Caco-2 (cell line): ENCODE measurements at regions not wholly inside any gene's neighbourhood (a gene's known extent, or its start where the extent isn't known, plus 50 kb on each side); places are given as distances from the start of the nearest gene placed in this dataset.

Experiments
- BruUV-seq: library from RNA; stranded (reverse); fragments of 400-500 nt; replicated peaks from 2 replicates; lab custom pipeline; 2021; lab: Mats Ljungman, UMichigan
- CTCF ChIA-PET: fragments of 300-600 bp; sonication (Branson Sonifier 250); formaldehyde crosslinking; loops from one replicate; lab custom pipeline; 2022; ENCODE audit warnings: antibody characterized with exemption; lab: Charles Lee
- POLR2A ChIA-PET: fragments of 300-600 bp; sonication (Branson Sonifier 250); formaldehyde crosslinking; loops from one replicate; lab custom pipeline; 2022; ENCODE audit warnings: antibody characterized with exemption; lab: Charles Lee
- DNase-seq, 2 experiments: peaks; one replicate each; pipeline versions ENCODE4 v3.0.0 to v3.0.0-alpha.2; 2020 to 2022
- H3K27me3 ChIP-seq: replicated peaks from 2 replicates; pipeline ENCODE4 v1.6.0; 2011; ENCODE audit warnings: low read length; ENCODE audit not compliant: control insufficient read depth, insufficient read depth
- H3K36me3 ChIP-seq: 2 replicates; pipeline ENCODE4 v1.5.1; 2011; ENCODE audit warnings: low read length; ENCODE audit not compliant: control insufficient read depth, insufficient read depth
- H3K4me1 ChIP-seq: fragments of 250-450 bp; sonication (Bioruptor Pico); 2 replicates; pipeline ENCODE4 v1.5.1; 2020; ENCODE audit warnings: mild to moderate bottlenecking
- H3K4me3 ChIP-seq: 2 replicates; pipeline ENCODE4 v1.5.1; 2011; ENCODE audit warnings: low read depth, mild to moderate bottlenecking, control low read depth, low read length
- H3K9me3 ChIP-seq: fragments of 250-450 bp; sonication (Bioruptor Pico); 2 replicates; pipeline ENCODE4 v1.5.1; 2020; ENCODE audit warnings: mild to moderate bottlenecking, moderate library complexity
- H3K27ac Mint-ChIP-seq: one replicate; pipeline ENCODE4 v1.8.0; 2022; ENCODE audit warnings: mixed read lengths; ENCODE audit not compliant: unreplicated experiment
- H3K27me3 Mint-ChIP-seq: one replicate; pipeline ENCODE4 v1.8.0; 2022; ENCODE audit warnings: mixed read lengths; ENCODE audit not compliant: insufficient read depth, unreplicated experiment
- H3K36me3 Mint-ChIP-seq: one replicate; pipeline ENCODE4 v1.8.0; 2022; ENCODE audit warnings: mild to moderate bottlenecking, mixed read lengths; ENCODE audit not compliant: insufficient read depth, unreplicated experiment
- H3K4me1 Mint-ChIP-seq: one replicate; pipeline ENCODE4 v1.8.0; 2022; ENCODE audit warnings: low read depth, mixed read lengths; ENCODE audit not compliant: unreplicated experiment
- H3K4me3 Mint-ChIP-seq: one replicate; pipeline ENCODE4 v1.8.0; 2022; ENCODE audit warnings: mild to moderate bottlenecking, moderate library complexity, mixed read lengths; ENCODE audit not compliant: unreplicated experiment
- H3K9me3 Mint-ChIP-seq: one replicate; pipeline ENCODE4 v1.8.0; 2022; ENCODE audit warnings: mixed read lengths; ENCODE audit not compliant: unreplicated experiment
- intact Hi-C: fragments of 100-400 bp; cut with micrococcal nuclease; formaldehyde crosslinking; loops from one replicate; pipeline ENCODE4 v1.10.0; 2022; ENCODE audit not compliant: unreplicated experiment
- TF ChIP-seq, protein P1 (sequence below), 2 experiments: fragments of 200-600 bp in 1 of 2; IDR thresholded peaks; 1 replicate in 1 of 2; 2 replicates in 1 of 2; pipeline versions ENCODE4 v1.5.1 to v1.8.0; 2011 to 2022; ENCODE audit warnings: antibody characterized with exemption in 1 of 2, control low read depth in 1 of 2, inconsistent platforms in 1 of 2, low read depth in 1 of 2, low read length in 1 of 2, mild to moderate bottlenecking in 1 of 2, moderate library complexity in 1 of 2; ENCODE audit not compliant: insufficient read depth in 1 of 2, severe bottlenecking in 1 of 2, unreplicated experiment in 1 of 2

DNA sequence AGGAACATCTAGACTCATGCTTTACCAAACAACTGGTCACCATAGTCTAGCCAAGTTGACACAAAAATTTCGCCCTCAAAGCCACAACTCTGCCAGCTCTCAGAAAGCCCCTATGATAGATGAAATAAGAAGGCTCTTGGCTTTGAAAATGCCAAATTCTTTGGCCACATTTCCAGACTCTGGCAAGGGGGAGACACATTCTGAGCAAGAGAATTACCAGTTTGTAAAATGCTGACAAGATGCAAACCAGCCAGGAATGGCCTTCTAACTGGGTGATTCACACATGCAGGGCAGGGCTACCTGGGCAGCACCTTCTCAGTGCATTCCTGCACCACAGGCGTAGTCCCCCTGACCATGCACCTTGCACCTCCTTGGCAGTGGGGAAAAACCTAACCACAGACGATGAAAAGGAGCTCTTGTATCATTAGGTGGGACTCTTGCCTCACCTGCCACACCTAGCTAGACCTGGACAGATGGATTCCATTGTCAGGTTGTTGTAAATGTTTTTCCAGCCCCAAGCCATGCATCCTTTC lies 77.4 kb upstream of the CPEB2 start:
- no TSS peak for BruUV-seq

GRCh38 chr4:14925471-14925870 lies 76.8 kb upstream of the CPEB2 start:
- Mint-ChIP-seq H3K27me3 (no peaks in the 10 kb centered on the region), H3K9me3 (no peaks in the 10 kb centered on the region), H3K4me3 (no peak overlapping the region), H3K4me1 (no peaks in the 10 kb centered on the region), H3K27ac (no peak overlapping the region), H3K36me3 (no peaks in the 10 kb centered on the region)
- no TSS peak for BruUV-seq
- no peak for DNase-seq
- H3K27me3 ChIP-seq: no peaks in the 10 kb centered on the region
- TF ChIP-seq, protein P1, sequence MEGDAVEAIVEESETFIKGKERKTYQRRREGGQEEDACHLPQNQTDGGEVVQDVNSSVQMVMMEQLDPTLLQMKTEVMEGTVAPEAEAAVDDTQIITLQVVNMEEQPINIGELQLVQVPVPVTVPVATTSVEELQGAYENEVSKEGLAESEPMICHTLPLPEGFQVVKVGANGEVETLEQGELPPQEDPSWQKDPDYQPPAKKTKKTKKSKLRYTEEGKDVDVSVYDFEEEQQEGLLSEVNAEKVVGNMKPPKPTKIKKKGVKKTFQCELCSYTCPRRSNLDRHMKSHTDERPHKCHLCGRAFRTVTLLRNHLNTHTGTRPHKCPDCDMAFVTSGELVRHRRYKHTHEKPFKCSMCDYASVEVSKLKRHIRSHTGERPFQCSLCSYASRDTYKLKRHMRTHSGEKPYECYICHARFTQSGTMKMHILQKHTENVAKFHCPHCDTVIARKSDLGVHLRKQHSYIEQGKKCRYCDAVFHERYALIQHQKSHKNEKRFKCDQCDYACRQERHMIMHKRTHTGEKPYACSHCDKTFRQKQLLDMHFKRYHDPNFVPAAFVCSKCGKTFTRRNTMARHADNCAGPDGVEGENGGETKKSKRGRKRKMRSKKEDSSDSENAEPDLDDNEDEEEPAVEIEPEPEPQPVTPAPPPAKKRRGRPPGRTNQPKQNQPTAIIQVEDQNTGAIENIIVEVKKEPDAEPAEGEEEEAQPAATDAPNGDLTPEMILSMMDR (IDR thresholded peaks at IDR 0.05; ENCODE audit: insufficient read depth in 1 of 2, low read depth in 1 of 2, low read length in 1 of 2, severe bottlenecking in 1 of 2, unreplicated experiment in 1 of 2): no peak
- no peaks in the 10 kb centered on the region for H3K4me1 ChIP-seq
- CTCF ChIA-PET: no interaction called here
- intact Hi-C loops: no loop called here
- H3K36me3 ChIP-seq: no peaks in the 10 kb centered on the region
- POLR2A ChIA-PET: no interaction called here
- no peak overlapping the region for H3K4me3 ChIP-seq
- no peaks in the 10 kb centered on the region for H3K9me3 ChIP-seq

More for the DNA sequence above, 77.4 kb upstream of the CPEB2 start:
- H3K27me3 Mint-ChIP-seq: no peaks in the 10 kb centered on the region
- H3K36me3 Mint-ChIP-seq: no peaks in the 10 kb centered on the region
- ChIA-PET CTCF (no interaction called here), POLR2A (no interaction called here)
- intact Hi-C loops: no loop called here
- Histone ChIP-seq H3K27me3 (no peaks in the 10 kb centered on the region), H3K36me3 (no peaks in the 10 kb centered on the region), H3K4me3 (no peak overlapping the region), H3K4me1 (no peaks in the 10 kb centered on the region), H3K9me3 (no peaks in the 10 kb centered on the region)
- H3K27ac Mint-ChIP-seq: no peak overlapping the region
- H3K4me3 Mint-ChIP-seq: no peak overlapping the region
- no peaks in the 10 kb centered on the region for H3K4me1 Mint-ChIP-seq
- TF ChIP-seq, protein P1 (IDR thresholded peaks at IDR 0.05; ENCODE audit: insufficient read depth in 1 of 2, low read depth in 1 of 2, low read length in 1 of 2, severe bottlenecking in 1 of 2, unreplicated experiment in 1 of 2): no peak
- DNase-seq: no peak
- H3K9me3 Mint-ChIP-seq: no peaks in the 10 kb centered on the region

- no peaks in the 10 kb centered on the region for H3K9me3 Mint-ChIP-seq
- Histone ChIP-seq H3K4me1 (no peaks in the 10 kb centered on the region), H3K27me3 (no peaks in the 10 kb centered on the region), H3K36me3 (no peaks in the 10 kb centered on the region), H3K9me3 (no peaks in the 10 kb centered on the region), H3K4me3 (no peak overlapping the region)
- ChIA-PET POLR2A (no interaction called here), CTCF (no interaction called here)
- no TSS peak for BruUV-seq
- DNase-seq: no peak
- no peak overlapping the region for H3K27ac Mint-ChIP-seq
- H3K36me3 Mint-ChIP-seq: no peaks in the 10 kb centered on the region
- TF ChIP-seq, protein P1 (IDR thresholded peaks at IDR 0.05; ENCODE audit: insufficient read depth in 1 of 2, low read depth in 1 of 2, low read length in 1 of 2, severe bottlenecking in 1 of 2, unreplicated experiment in 1 of 2): no peak
- H3K4me1 Mint-ChIP-seq: no peaks in the 10 kb centered on the region
- intact Hi-C loops: no loop called here
- no peak overlapping the region for H3K4me3 Mint-ChIP-seq
- H3K27me3 Mint-ChIP-seq: peaks cover 3% of the 10 kb centered on the region
Observed at GRCh38 chr4:14926368-14926767, 75.9 kb upstream of the CPEB2 start.
